A549 (cell line): ENCODE measurements at regions not wholly inside any gene's neighbourhood (a gene's known extent, or its start where the extent isn't known, plus 50 kb on each side); places are given as distances from the start of the nearest gene placed in this dataset.

Source experiments
- ATAC-seq, 2 experiments: fragments of 200-7000 bp in 1 of 2; fragments of >200 bp in 1 of 2; cut with Nextera tagmentation in 1 of 2; cut with Tn5 transposase in 1 of 2; 3 replicates each; pipeline versions ENCODE4 v1.8.0 to v1.9.1; 2018 to 2020; ENCODE audit warnings: mild to moderate bottlenecking in 1 of 2, moderate library complexity in 1 of 2
- CTCF ChIA-PET: fragments of 300-600 bp; sonication (Branson Sonifier 250); formaldehyde crosslinking; extraction: SDS; loops from one replicate; lab custom pipeline; 2021; ENCODE audit warnings: antibody characterized with exemption, inconsistent platforms; lab: Yijun Ruan, JAX
- POLR2A ChIA-PET: fragments of 350-600 bp; formaldehyde crosslinking; extraction: SDS; loops from one replicate; lab custom pipeline; 2021; ENCODE audit warnings: antibody characterized with exemption, inconsistent platforms; lab: Yijun Ruan, JAX
- DNase-seq, 2 experiments: peaks; one replicate each; pipeline versions ENCODE4 v3.0.0 to v3.0.0-alpha.2; 2011 to 2016; ENCODE audit warnings: low read depth in 1 of 2, low spot score in 1 of 2
- FAIRE-seq: peaks from 2 replicates; lab custom pipeline; 2011; peaks lifted over from hg19 to GRCh38; lab: Jason Lieb, UNC
- H3K27ac ChIP-seq, 2 experiments: fragments of >200 bp; sonication (Bioruptor Twin); formaldehyde crosslinking; 3 replicates each; pipeline ENCODE4 v1.5.1; 2016 to 2017
- H3K4me1 ChIP-seq: fragments of >200 bp; sonication (Bioruptor Twin); formaldehyde crosslinking; 3 replicates; pipeline ENCODE4 v1.6.1; 2016
- H3K4me2 ChIP-seq: fragments of >200 bp; sonication (Bioruptor Twin); formaldehyde crosslinking; 3 replicates; pipeline ENCODE4 v1.6.1; 2016
- H3K4me3 ChIP-seq: fragments of >200 bp; sonication (Bioruptor Twin); formaldehyde crosslinking; 3 replicates; pipeline ENCODE4 v1.5.1; 2016
- H3K9me3 ChIP-seq: fragments of >200 bp; sonication (Bioruptor Twin); formaldehyde crosslinking; 3 replicates; pipeline ENCODE4 v1.6.1; 2016
- BHLHE40 ChIP-seq: IDR thresholded peaks from 2 replicates; pipeline ENCODE4 v1.6.1; 2012; ENCODE audit warnings: low read depth, low read length, inconsistent platforms
- CHD2 ChIP-seq: fragments of 150-350 bp; IDR thresholded peaks from 2 replicates; pipeline ENCODE4 v1.6.1; 2014; ENCODE audit warnings: low read length; ENCODE audit not compliant: partially characterized antibody
- EHMT2 ChIP-seq: fragments of 200-600 bp; sonication (generic); IDR thresholded peaks from 2 replicates; pipeline ENCODE4 v1.6.1; 2016; ENCODE audit warnings: antibody characterized with exemption, low read depth, mild to moderate bottlenecking, moderate library complexity
- ELK1 ChIP-seq: fragments of 150-350 bp; IDR thresholded peaks from 2 replicates; pipeline ENCODE4 v1.6.1; 2014; ENCODE audit warnings: low read depth, mild to moderate bottlenecking, low read length
- EP300 ChIP-seq, 2 experiments: fragments of >200 bp; sonication (Bioruptor Twin); formaldehyde crosslinking; IDR thresholded peaks; 2 replicates in 1 of 2; 3 replicates in 1 of 2; pipeline ENCODE4 v1.6.1; 2016 to 2017
- ESRRA ChIP-seq: fragments of 150-350 bp; IDR thresholded peaks from 2 replicates; pipeline ENCODE4 v1.6.1; 2014; ENCODE audit warnings: mild to moderate bottlenecking, low read length, borderline replicate concordance
- FOSL2 ChIP-seq, 2 experiments: fragments of 450-650 bp in 1 of 2; fragments of >200 bp in 1 of 2; sonication (Bioruptor Twin) in 1 of 2; formaldehyde crosslinking; IDR thresholded peaks; 2 replicates each; pipeline versions ENCODE4 v1.5.0 to v1.6.1; 2016 to 2020; ENCODE audit warnings: mild to moderate bottlenecking in 1 of 2, moderate library complexity in 1 of 2
- HEYL ChIP-seq: fragments of 250-450 bp; sonication (Bioruptor Pico); IDR thresholded peaks from 2 replicates; pipeline ENCODE4 v1.8.0; 2021; ENCODE audit warnings: mild to moderate bottlenecking, moderate library complexity
- KDM5A ChIP-seq: fragments of 200-600 bp; sonication (generic); IDR thresholded peaks from 2 replicates; pipeline ENCODE4 v1.6.1; 2016; ENCODE audit warnings: antibody characterized with exemption, mild to moderate bottlenecking
- MAFK ChIP-seq: fragments of 450-650 bp; IDR thresholded peaks from 2 replicates; pipeline ENCODE4 v1.6.1; 2014; ENCODE audit not compliant: partially characterized antibody
- NPAS2 ChIP-seq: fragments of 250-450 bp; sonication (Bioruptor Pico); IDR thresholded peaks from 2 replicates; pipeline ENCODE4 v1.8.0; 2022; ENCODE audit warnings: mild to moderate bottlenecking, moderate library complexity, borderline replicate concordance
- NR3C1 ChIP-seq: fragments of >200 bp; sonication (Bioruptor Twin); formaldehyde crosslinking; IDR thresholded peaks from 3 replicates; pipeline ENCODE4 v1.6.1; 2017
- PBX3 ChIP-seq: IDR thresholded peaks from 2 replicates; pipeline ENCODE4 v1.6.1; 2012
- POLR2A ChIP-seq: IDR thresholded peaks from 2 replicates; pipeline ENCODE4 v1.6.1; 2012; ENCODE audit warnings: mild to moderate bottlenecking, low read length
- RARB ChIP-seq: fragments of 250-450 bp; sonication (Bioruptor Pico); IDR thresholded peaks from 2 replicates; pipeline ENCODE4 v1.8.0; 2021; ENCODE audit warnings: mild to moderate bottlenecking, moderate library complexity
- RCOR1 ChIP-seq: fragments of 150-350 bp; IDR thresholded peaks from 2 replicates; pipeline ENCODE4 v1.6.1; 2014; ENCODE audit warnings: antibody characterized with exemption, low read length, low read depth
- SMC3 ChIP-seq: fragments of >200 bp; sonication (Bioruptor Twin); formaldehyde crosslinking; IDR thresholded peaks from 3 replicates; pipeline ENCODE4 v1.6.1; 2018; ENCODE audit warnings: inconsistent platforms
- ZC3H11A ChIP-seq: fragments of 450-650 bp; IDR thresholded peaks from 2 replicates; pipeline ENCODE4 v1.6.1; 2014; ENCODE audit warnings: antibody characterized with exemption, mild to moderate bottlenecking
- ZFP36 ChIP-seq: fragments of 450-650 bp; IDR thresholded peaks from 2 replicates; pipeline ENCODE4 v1.6.1; 2014; ENCODE audit warnings: borderline replicate concordance; ENCODE audit not compliant: partially characterized antibody
- WGBS: methylation state at CpG from one replicate; pipeline ENCODE4 v1.1.6; 2017; ENCODE audit errors: missing lambda C conversion rate; 5-methylcytosine and 5-hydroxymethylcytosine counted together
- TF ChIP-seq, protein P1 (sequence below): fragments of >200 bp; sonication (Bioruptor Twin); formaldehyde crosslinking; IDR thresholded peaks from 3 replicates; pipeline ENCODE4 v1.5.1; 2016
- TF ChIP-seq, protein P2 (sequence below): IDR thresholded peaks from 2 replicates; pipeline ENCODE4 v1.6.1; 2012; ENCODE audit warnings: low read depth, borderline replicate concordance

GRCh38 chr14:61219673-61220072 is 61.5 kb downstream of the TMEM30B start:
- H3K4me1 ChIP-seq: no peaks in the 10 kb centered on the region
- no peak overlapping the region for H3K4me2 ChIP-seq
- WGBS: 74% methylated on average over 3 of the region's 3 CpGs
- H3K9me3 ChIP-seq: no peaks in the 10 kb centered on the region
- FAIRE-seq (no peak), DNase-seq (no peak), ATAC-seq (no peak)
- H3K4me3 ChIP-seq: no peak overlapping the region
- ChIA-PET CTCF (interaction anchor here (1.1 to 2.0 kb wide), 4 partner anchors 9 to 594 kb away, joined by 3 to 9 read pairs (median 4); no protein-coding TSS in a partner anchor), POLR2A (no interaction called here)
- TF ChIP-seq RARB (CRISPR knock-in tag) (no peak), SMC3 (no peak)
- TF ChIP-seq, protein P1, sequence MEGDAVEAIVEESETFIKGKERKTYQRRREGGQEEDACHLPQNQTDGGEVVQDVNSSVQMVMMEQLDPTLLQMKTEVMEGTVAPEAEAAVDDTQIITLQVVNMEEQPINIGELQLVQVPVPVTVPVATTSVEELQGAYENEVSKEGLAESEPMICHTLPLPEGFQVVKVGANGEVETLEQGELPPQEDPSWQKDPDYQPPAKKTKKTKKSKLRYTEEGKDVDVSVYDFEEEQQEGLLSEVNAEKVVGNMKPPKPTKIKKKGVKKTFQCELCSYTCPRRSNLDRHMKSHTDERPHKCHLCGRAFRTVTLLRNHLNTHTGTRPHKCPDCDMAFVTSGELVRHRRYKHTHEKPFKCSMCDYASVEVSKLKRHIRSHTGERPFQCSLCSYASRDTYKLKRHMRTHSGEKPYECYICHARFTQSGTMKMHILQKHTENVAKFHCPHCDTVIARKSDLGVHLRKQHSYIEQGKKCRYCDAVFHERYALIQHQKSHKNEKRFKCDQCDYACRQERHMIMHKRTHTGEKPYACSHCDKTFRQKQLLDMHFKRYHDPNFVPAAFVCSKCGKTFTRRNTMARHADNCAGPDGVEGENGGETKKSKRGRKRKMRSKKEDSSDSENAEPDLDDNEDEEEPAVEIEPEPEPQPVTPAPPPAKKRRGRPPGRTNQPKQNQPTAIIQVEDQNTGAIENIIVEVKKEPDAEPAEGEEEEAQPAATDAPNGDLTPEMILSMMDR: no peak
- H3K27ac ChIP-seq: no peak overlapping the region

- no peak overlapping the region for H3K27ac ChIP-seq
- no peak overlapping the region for H3K4me3 ChIP-seq
- ChIA-PET CTCF (interaction anchor here (1.2 to 2.0 kb wide), 4 partner anchors 12 to 594 kb away, joined by 3 to 9 read pairs (median 5); no protein-coding TSS in a partner anchor), POLR2A (no interaction called here)
- DNase-seq (no peak), ATAC-seq (no peak), FAIRE-seq (no peak)
- no peaks in the 10 kb centered on the region for H3K4me1 ChIP-seq
- H3K9me3 ChIP-seq: no peaks in the 10 kb centered on the region
- 3% methylated on average over 1 of the region's 1 CpG for WGBS
- no peak overlapping the region for H3K4me2 ChIP-seq
- TF ChIP-seq ZFP36: no peak
- no peak for TF ChIP-seq MAFK
- no peak for TF ChIP-seq NR3C1
- no peak for TF ChIP-seq KDM5A
- TF ChIP-seq RCOR1: no peak
- TF ChIP-seq CHD2: no peak
- TF ChIP-seq EP300 (IDR thresholded peaks at IDR 0.05): no peak
- TF ChIP-seq, protein P2, sequence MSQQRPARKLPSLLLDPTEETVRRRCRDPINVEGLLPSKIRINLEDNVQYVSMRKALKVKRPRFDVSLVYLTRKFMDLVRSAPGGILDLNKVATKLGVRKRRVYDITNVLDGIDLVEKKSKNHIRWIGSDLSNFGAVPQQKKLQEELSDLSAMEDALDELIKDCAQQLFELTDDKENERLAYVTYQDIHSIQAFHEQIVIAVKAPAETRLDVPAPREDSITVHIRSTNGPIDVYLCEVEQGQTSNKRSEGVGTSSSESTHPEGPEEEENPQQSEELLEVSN: no peak
- TF ChIP-seq ESRRA: no peak
- no peak for TF ChIP-seq POLR2A
- TF ChIP-seq PBX3: no peak
- TF ChIP-seq ELK1: no peak
- TF ChIP-seq NPAS2 (CRISPR knock-in tag): no peak
- no peak for TF ChIP-seq RARB (CRISPR knock-in tag)
- no peak for TF ChIP-seq ZC3H11A
- TF ChIP-seq BHLHE40: no peak
- TF ChIP-seq HEYL: no peak
These were observed 61.9 kb downstream of the TMEM30B start for GRCh38 chr14:61219256-61219655.

- CTCF ChIA-PET: interaction anchor here (0.9 to 2.0 kb wide), 5 partner anchors 10 to 593 kb away, joined by 3 to 9 read pairs (median 4); no protein-coding TSS in a partner anchor
- DNase-seq (no peak), FAIRE-seq (no peak), ATAC-seq (no peak)
- H3K9me3 ChIP-seq: no peaks in the 10 kb centered on the region
- H3K27ac ChIP-seq: no peak overlapping the region
- no peaks in the 10 kb centered on the region for H3K4me1 ChIP-seq
- no peak overlapping the region for H3K4me3 ChIP-seq
- POLR2A ChIA-PET: no interaction called here
- WGBS: 63% methylated on average over 6 of the region's 6 CpGs
- TF ChIP-seq, protein P1: no peak
- TF ChIP-seq FOSL2 (IDR thresholded peaks at IDR 0.05) (no peak), FOSL2 (CRISPR knock-in tag; IDR thresholded peaks at IDR 0.05) (no peak), EHMT2 (no peak)
- H3K4me2 ChIP-seq: no peak overlapping the region
These were observed 62.4 kb downstream of the TMEM30B start for GRCh38 chr14:61218767-61219166.
